B cell (primary cell): ENCODE measurements at regions not wholly inside any gene's neighbourhood (a gene's known extent, or its start where the extent isn't known, plus 50 kb on each side); places are given as distances from the start of the nearest gene placed in this dataset.

Experiments used
- ATAC-seq: fragments of 200-7000 bp; cut with Tn5 transposase; one replicate; pipeline ENCODE4 v1.10.0; 2021; ENCODE audit warnings: low read depth, mild to moderate bottlenecking, moderate number of reproducible peaks, moderate library complexity
- CTCF ChIA-PET: fragments of 350-600 bp; sonication (Branson Sonifier 250); formaldehyde crosslinking; loops from one replicate; lab custom pipeline; 2021; ENCODE audit warnings: antibody characterized with exemption, inconsistent platforms; lab: Charles Lee
- POLR2A ChIA-PET: fragments of 350-600 bp; sonication (Branson Sonifier 250); formaldehyde crosslinking; loops from one replicate; lab custom pipeline; 2021; ENCODE audit warnings: antibody characterized with exemption; lab: Charles Lee
- DNase-seq: peaks from one replicate; pipeline ENCODE4 v3.0.0; 2013
- H2AFZ ChIP-seq: 2 replicates; pipeline ENCODE4 v1.6.1; 2012; ENCODE audit warnings: mild to moderate bottlenecking, low read depth, low read length; ENCODE audit not compliant: insufficient read depth, poor library complexity, severe bottlenecking
- H3K27ac ChIP-seq, 2 donors: 1 replicate in 1 of 2; 2 replicates in 1 of 2; pipeline ENCODE4 v1.5.1; 2012 to 2013; ENCODE audit warnings: low read length in 2 of 2, mild to moderate bottlenecking in 2 of 2, moderate library complexity in 1 of 2
- H3K27me3 ChIP-seq, 4 experiments: fragments of 200-600 bp in 1 of 4; sonication (generic) in 1 of 4; replicated peaks in 1 of 4; 1 replicate in 2 of 4; 2 replicates in 2 of 4; pipeline versions ENCODE4 v1.6.1 to v1.7.0; 2013 to 2016; ENCODE audit warnings: low read length in 3 of 4, mild to moderate bottlenecking in 2 of 4, mixed read lengths in 1 of 4, moderate library complexity in 1 of 4; ENCODE audit not compliant: insufficient read depth in 4 of 4, control insufficient read depth in 3 of 4; ENCODE audit errors: control extremely low read depth in 1 of 4
- H3K36me3 ChIP-seq, 2 experiments: replicated peaks in 1 of 2; 1 replicate in 1 of 2; 2 replicates in 1 of 2; pipeline versions ENCODE4 v1.6.1 to v1.7.1; 2013; ENCODE audit warnings: low read length in 1 of 2; ENCODE audit not compliant: insufficient read depth in 2 of 2, control insufficient read depth in 1 of 2; ENCODE audit errors: control extremely low read depth in 1 of 2, extremely low read depth in 1 of 2
- H3K4me1 ChIP-seq, 2 donors: fragments of 200-600 bp in 1 of 2; sonication (generic) in 1 of 2; 1 replicate in 1 of 2; 2 replicates in 1 of 2; pipeline versions ENCODE4 v1.5.1 to v1.6.1; 2013 to 2017; ENCODE audit warnings: low read length in 2 of 2; ENCODE audit not compliant: control insufficient read depth in 2 of 2, insufficient read depth in 2 of 2
- H3K4me2 ChIP-seq: replicated peaks from 2 replicates; pipeline ENCODE3; 2012; ENCODE audit warnings: mild to moderate bottlenecking, low read depth, low read length; ENCODE audit not compliant: poor library complexity, severe bottlenecking
- H3K4me3 ChIP-seq, 5 experiments: fragments of 200-600 bp in 1 of 5; sonication (generic) in 1 of 5; 1 replicate in 3 of 5; 2 replicates in 2 of 5; pipeline versions ENCODE4 v1.5.1 to v1.7.0; 2011 to 2016; ENCODE audit warnings: low read length in 4 of 5, mild to moderate bottlenecking in 4 of 5, low read depth in 2 of 5, control low read depth in 1 of 5, moderate library complexity in 1 of 5; ENCODE audit not compliant: insufficient read depth in 1 of 5; ENCODE audit errors: control extremely low read depth in 1 of 5, extremely low read depth in 1 of 5
- H3K79me2 ChIP-seq: fragments of 200-600 bp; sonication (generic); one replicate; pipeline ENCODE4 v1.6.0; 2016; ENCODE audit warnings: low read length; ENCODE audit not compliant: control insufficient read depth, insufficient read depth
- H3K9ac ChIP-seq: fragments of 200-600 bp; sonication (generic); 2 replicates; pipeline ENCODE4 v1.6.1; 2017; ENCODE audit warnings: mild to moderate bottlenecking, low read length, moderate library complexity
- H3K9me3 ChIP-seq, 3 donors: one replicate each; pipeline versions ENCODE4 v1.6.1 to v1.7.1; 2013; ENCODE audit warnings: low read length in 2 of 3; ENCODE audit not compliant: control insufficient read depth in 2 of 3, insufficient read depth in 1 of 3; ENCODE audit errors: control extremely low read depth in 1 of 3
- H4K20me1 ChIP-seq: 2 replicates; pipeline ENCODE4 v1.6.0; 2012; ENCODE audit warnings: mild to moderate bottlenecking, low read length; ENCODE audit not compliant: insufficient read depth, control insufficient read depth, poor library complexity, severe bottlenecking
- H3K27ac Mint-ChIP-seq: one replicate; pipeline ENCODE4 v1.8.0; 2021; ENCODE audit warnings: mixed read lengths
- H3K27me3 Mint-ChIP-seq: one replicate; pipeline ENCODE4 v1.8.0; 2021; ENCODE audit warnings: mixed read lengths
- H3K4me1 Mint-ChIP-seq: one replicate; pipeline ENCODE4 v1.8.0; 2021; ENCODE audit warnings: mixed read lengths
- H3K4me3 Mint-ChIP-seq: one replicate; pipeline ENCODE4 v1.8.0; 2021; ENCODE audit warnings: mixed read lengths
- H3K9me3 Mint-ChIP-seq: one replicate; pipeline ENCODE4 v1.8.0; 2022; ENCODE audit warnings: mixed read lengths; ENCODE audit not compliant: insufficient read depth
- CTCF ChIP-seq: fragments of 200-600 bp; IDR thresholded peaks from one replicate; pipeline ENCODE4 v1.8.0; 2022; ENCODE audit warnings: antibody characterized with exemption, mild to moderate bottlenecking
- EZH2 ChIP-seq: IDR thresholded peaks from 2 replicates; pipeline ENCODE4 v1.6.1; 2012; ENCODE audit warnings: borderline replicate concordance, low read depth, mild to moderate bottlenecking, moderate library complexity, low read length; ENCODE audit not compliant: insufficient read depth, poor library complexity, severe bottlenecking
- WGBS: methylation state at CpG from one replicate; pipeline ENCODE4 v1.1.5; 2013; ENCODE audit warnings: missing lambda C conversion rate; ENCODE audit not compliant: insufficient coverage; 5-methylcytosine and 5-hydroxymethylcytosine counted together
- intact Hi-C: fragments of 100-400 bp; cut with micrococcal nuclease; formaldehyde crosslinking; loops from one replicate; pipeline ENCODE4 v1.10.0; 2022

GRCh38 chr16:72565106-72565505, 393.2 kb upstream of the PMFBP1 start:
- DNase-seq, result no peak
- TF ChIP-seq CTCF (no peak), EZH2 (no peak)
- ChIA-PET CTCF (no interaction called here), POLR2A (no interaction called here)
- H3K4me2 ChIP-seq, result no peak overlapping the region
- H4K20me1 ChIP-seq, result no peaks in the 10 kb centered on the region
- no peaks in the 10 kb centered on the region for H3K9me3 ChIP-seq
- no peak overlapping the region for H3K9ac ChIP-seq
- H3K27ac ChIP-seq, result no peak overlapping the region
- H3K27me3 Mint-ChIP-seq, result no peaks in the 10 kb centered on the region
- no peak for ATAC-seq
- no peaks in the 10 kb centered on the region for H3K36me3 ChIP-seq
- no peak overlapping the region for H3K4me3 ChIP-seq
- no peaks in the 10 kb centered on the region for H3K27me3 ChIP-seq
- peaks cover 3 to 6% of the 10 kb centered on the region in 2 donors for H3K4me1 ChIP-seq
- H3K27ac Mint-ChIP-seq, result no peak overlapping the region
- no peaks in the 10 kb centered on the region for H3K9me3 Mint-ChIP-seq
- no peaks in the 10 kb centered on the region for H3K79me2 ChIP-seq
- no peak overlapping the region for H2AFZ ChIP-seq
- H3K4me3 Mint-ChIP-seq, result no peak overlapping the region
- no CpG with 5 or more reads among the region's 4 CpGs for WGBS
- peaks cover 13% of the 10 kb centered on the region for H3K4me1 Mint-ChIP-seq
- intact Hi-C loops, result no loop called here

- ATAC-seq, result no peak
- POLR2A ChIA-PET, result no interaction called here
Observed at GRCh38 chr16:72560617-72561016, 388.7 kb upstream of the PMFBP1 start.

More at GRCh38 chr16:72560617-72561016, 388.7 kb upstream of the PMFBP1 start:
- H3K27ac ChIP-seq, result no peak overlapping the region
- WGBS, result no CpG with 5 or more reads among the region's 2 CpGs
- peak overlapping the region; percentile 29 for H3K4me2 ChIP-seq
- H3K9ac ChIP-seq, result no peak overlapping the region
- no peak overlapping the region for H3K4me3 ChIP-seq
- no peaks in the 10 kb centered on the region for H3K27me3 Mint-ChIP-seq
- no peaks in the 10 kb centered on the region for H3K36me3 ChIP-seq
- H3K27me3 ChIP-seq, result no peaks in the 10 kb centered on the region
- no peaks in the 10 kb centered on the region for H3K9me3 ChIP-seq
- peaks cover 15% of the 10 kb centered on the region for H3K4me1 Mint-ChIP-seq
- peak; percentile 6 for DNase-seq
- intact Hi-C loops, result no loop called here
- no peak overlapping the region for H2AFZ ChIP-seq
- H3K27ac Mint-ChIP-seq, result no peak overlapping the region
- H4K20me1 ChIP-seq, result no peaks in the 10 kb centered on the region
- no peaks in the 10 kb centered on the region for H3K9me3 Mint-ChIP-seq
- TF ChIP-seq EZH2 (no peak), CTCF (no peak)
- CTCF ChIA-PET, result interaction anchor here (0.6 to 0.7 kb wide), 2 partner anchors 139 to 158 kb away, joined by 3 to 4 read pairs; no protein-coding TSS in a partner anchor
- no peak overlapping the region for H3K4me3 Mint-ChIP-seq
- H3K79me2 ChIP-seq, result no peaks in the 10 kb centered on the region
- peaks cover 3 to 6% of the 10 kb centered on the region in 2 donors for H3K4me1 ChIP-seq
